ENCODE measurements at regions not wholly inside any gene's neighbourhood (a gene's known extent, or its start where the extent isn't known, plus 50 kb on each side); places are given as distances from the start of the nearest gene placed in this dataset.

- Histone ChIP-seq H3K4me1 (replicated peaks; ENCODE audit: insufficient read depth) (no peaks in the 10 kb centered on the region), H4K20me1 (ENCODE audit: insufficient read depth) (no peaks in the 10 kb centered on the region), H3K36me3 (ENCODE audit: low read depth) (no peaks in the 10 kb centered on the region), H2AFZ (no peak overlapping the region), H3K27me3 (ENCODE audit: insufficient read depth, low read depth) (no peaks in the 10 kb centered on the region), H3K9me2 (ENCODE audit: insufficient read depth) (no peaks in the 10 kb centered on the region), H3K4me2 (no peak overlapping the region), H3K27ac (no peak overlapping the region), H3K9me3 (ENCODE audit: insufficient read depth, low read depth) (no peaks in the 10 kb centered on the region), H3F3A (ENCODE audit: insufficient read depth, low read depth) (no peaks in the 10 kb centered on the region), H3K4me3 (no peak overlapping the region), H3K79me2 (ENCODE audit: low read depth) (no peaks in the 10 kb centered on the region)
- POLR2A ChIA-PET (ENCODE audit: unreplicated experiment): no interaction called here
- TF ChIP-seq EZH2 (IDR thresholded peaks at IDR 0.05; ENCODE audit: low read depth) (no peak), CTCF (conservative IDR thresholded peaks at IDR 0.05) (no peak)
- intact Hi-C loops (cut with micrococcal nuclease; ENCODE audit: unreplicated experiment): no loop called here
- no TSS peak for BruUV-seq (replicated peaks)
- CTCF ChIA-PET: no interaction called here
- no peak for DNase-seq
Measured at GRCh38 chr14:100463937-100464336, 123.3 kb downstream of the BEGAIN start.

GRCh38 chr14:100466111-100466856 is 120.9 kb downstream of the BEGAIN start:
- Histone ChIP-seq H3F3A (ENCODE audit: insufficient read depth, low read depth) (peaks cover 6% of the 10 kb centered on the region), H3K9me3 (ENCODE audit: insufficient read depth, low read depth) (no peaks in the 10 kb centered on the region), H3K27me3 (ENCODE audit: insufficient read depth, low read depth) (no peaks in the 10 kb centered on the region), H3K79me2 (ENCODE audit: low read depth) (no peaks in the 10 kb centered on the region), H3K4me1 (replicated peaks; ENCODE audit: insufficient read depth) (peaks cover 9% of the 10 kb centered on the region), H3K27ac (no peak overlapping the region), H3K9me2 (ENCODE audit: insufficient read depth) (no peaks in the 10 kb centered on the region), H2AFZ (no peak overlapping the region), H3K4me3 (no peak overlapping the region), H4K20me1 (ENCODE audit: insufficient read depth) (0 out of 2 replicates have a peak, but pooled peaks cover 4% of the 10 kb centered on the region), H3K36me3 (ENCODE audit: low read depth) (no peaks in the 10 kb centered on the region), H3K4me2 (no peak overlapping the region)
- POLR2A ChIA-PET (ENCODE audit: unreplicated experiment): no interaction called here
- CTCF ChIA-PET: no interaction called here
- intact Hi-C loops (cut with micrococcal nuclease; ENCODE audit: unreplicated experiment): no loop called here
- BruUV-seq (replicated peaks): no TSS peak
- TF ChIP-seq CTCF (conservative IDR thresholded peaks at IDR 0.05): no peak
- TF ChIP-seq EZH2 (IDR thresholded peaks at IDR 0.05; ENCODE audit: low read depth): no peak
- DNase-seq: no peak

GRCh38 chr14:100467046-100467750 is 120.0 kb downstream of the BEGAIN start:
- no TSS peak for BruUV-seq (replicated peaks)

More at GRCh38 chr14:100467046-100467750, 120.0 kb downstream of the BEGAIN start:
- Histone ChIP-seq H3K27me3 (ENCODE audit: insufficient read depth, low read depth) (no peaks in the 10 kb centered on the region), H3K79me2 (ENCODE audit: low read depth) (no peaks in the 10 kb centered on the region), H3K27ac (no peak overlapping the region), H3K4me3 (no peak overlapping the region), H3K4me1 (replicated peaks; ENCODE audit: insufficient read depth) (peaks cover 18% of the 10 kb centered on the region), H3K9me3 (ENCODE audit: insufficient read depth, low read depth) (no peaks in the 10 kb centered on the region), H4K20me1 (ENCODE audit: insufficient read depth) (0 out of 2 replicates have a peak, but pooled peaks cover 4% of the 10 kb centered on the region), H3K4me2 (no peak overlapping the region), H3K36me3 (ENCODE audit: low read depth) (no peaks in the 10 kb centered on the region), H3K9me2 (ENCODE audit: insufficient read depth) (no peaks in the 10 kb centered on the region), H3F3A (ENCODE audit: insufficient read depth, low read depth) (peaks cover 14% of the 10 kb centered on the region), H2AFZ (no peak overlapping the region)
- ChIA-PET POLR2A (ENCODE audit: unreplicated experiment) (no interaction called here), CTCF (no interaction called here)
- intact Hi-C loops (cut with micrococcal nuclease; ENCODE audit: unreplicated experiment): no loop called here
- no peak for TF ChIP-seq EZH2 (IDR thresholded peaks at IDR 0.05; ENCODE audit: low read depth)
- no peak for TF ChIP-seq CTCF (conservative IDR thresholded peaks at IDR 0.05)
- DNase-seq: no peak
